Ishikawa (cell line): ENCODE measurements at regions not wholly inside any gene's neighbourhood (a gene's known extent, or its start where the extent isn't known, plus 50 kb on each side); places are given as distances from the start of the nearest gene placed in this dataset.

Source experiments
- CEBPB ChIP-seq: IDR thresholded peaks from 2 replicates; pipeline ENCODE4 v1.6.1; 2012
- EGR1 ChIP-seq: IDR thresholded peaks from 2 replicates; pipeline ENCODE4 v1.6.1; 2012
- EP300 ChIP-seq: IDR thresholded peaks from 2 replicates; pipeline ENCODE4 v1.6.1; 2012; ENCODE audit warnings: borderline replicate concordance
- MAX ChIP-seq: IDR thresholded peaks from 2 replicates; pipeline ENCODE4 v1.6.1; 2012
- RAD21 ChIP-seq: IDR thresholded peaks from 2 replicates; pipeline ENCODE4 v1.6.1; 2012; ENCODE audit warnings: low read depth
- REST ChIP-seq: IDR thresholded peaks from 2 replicates; pipeline ENCODE4 v1.6.1; 2012; ENCODE audit warnings: low read depth, mild to moderate bottlenecking
- TCF12 ChIP-seq: IDR thresholded peaks from 2 replicates; pipeline ENCODE4 v1.6.1; 2012; ENCODE audit warnings: low read depth
- USF1 ChIP-seq: IDR thresholded peaks from 2 replicates; pipeline ENCODE4 v1.6.1; 2012
- YY1 ChIP-seq: IDR thresholded peaks from 2 replicates; pipeline ENCODE4 v1.6.1; 2012; ENCODE audit warnings: low read depth
- ZBTB7A ChIP-seq: IDR thresholded peaks from 2 replicates; pipeline ENCODE4 v1.6.1; 2012; ENCODE audit warnings: low read depth

- no peak for TF ChIP-seq YY1
- no peak for TF ChIP-seq ZBTB7A
- no peak for TF ChIP-seq MAX
- TF ChIP-seq USF1: no peak
- no peak for TF ChIP-seq CEBPB
- TF ChIP-seq TCF12: no peak
- TF ChIP-seq RAD21: no peak
- TF ChIP-seq REST: no peak
- no peak for TF ChIP-seq EP300
- no peak for TF ChIP-seq EGR1
Measured at GRCh38 chr11:127898422-127899365, 688.7 kb downstream of the ETS1 start.
